ENCODE measurements at regions not wholly inside any gene's neighbourhood (a gene's known extent, or its start where the extent isn't known, plus 50 kb on each side); places are given as distances from the start of the nearest gene placed in this dataset.

DNA sequence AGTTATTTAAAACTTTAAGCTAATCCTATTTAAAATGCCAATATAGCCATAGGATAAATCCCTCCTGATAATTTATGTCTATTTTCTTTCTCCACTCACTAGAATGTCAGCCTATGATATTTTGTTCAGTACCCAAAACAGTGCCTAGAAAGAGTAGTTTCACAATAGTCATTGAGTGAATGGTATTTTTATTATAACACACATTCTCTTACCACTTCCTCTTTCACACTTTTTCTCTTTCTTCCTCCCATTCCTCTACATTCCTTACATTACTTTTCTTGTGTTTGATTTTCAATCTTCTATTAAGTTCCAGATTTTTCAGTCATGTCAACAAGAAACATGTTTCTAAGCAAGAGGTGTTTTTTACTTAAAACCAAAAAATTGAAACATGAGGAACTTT, 327.6 kb upstream of the UBE2E3 start:
- TF ChIP-seq CTCF (conservative IDR thresholded peaks at IDR 0.05; ENCODE audit: low read depth, low read length): no peak
- no peak for TF ChIP-seq EZH2phosphoT487 (IDR thresholded peaks at IDR 0.05; ENCODE audit: borderline replicate concordance, low read length)
- TF ChIP-seq EZH2 (IDR thresholded peaks at IDR 0.05; ENCODE audit: low read length, unreplicated experiment): no peak
